ENCODE measurements at regions not wholly inside any gene's neighbourhood (a gene's known extent, or its start where the extent isn't known, plus 50 kb on each side); places are given as distances from the start of the nearest gene placed in this dataset.

DNA sequence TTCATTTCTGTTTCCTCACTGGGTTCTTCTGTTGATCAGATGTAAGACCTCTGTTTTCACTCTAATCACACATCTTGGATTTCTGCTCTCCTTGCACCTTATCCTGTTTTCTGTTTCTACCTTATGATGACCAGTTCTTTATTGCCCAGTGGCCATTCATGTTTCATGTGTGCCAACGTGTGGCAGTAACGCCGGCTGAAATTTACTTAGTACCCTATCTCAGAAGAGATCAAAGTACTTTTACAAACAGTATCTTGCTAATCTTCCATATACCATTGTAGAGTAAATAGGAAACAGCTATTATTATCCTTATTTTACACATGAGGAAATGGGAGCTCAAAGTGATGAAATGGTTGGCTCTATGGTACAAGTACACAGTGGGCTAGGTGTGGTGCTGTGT lies 74.0 kb downstream of the GATA3 start:
- TF ChIP-seq, protein P1, sequence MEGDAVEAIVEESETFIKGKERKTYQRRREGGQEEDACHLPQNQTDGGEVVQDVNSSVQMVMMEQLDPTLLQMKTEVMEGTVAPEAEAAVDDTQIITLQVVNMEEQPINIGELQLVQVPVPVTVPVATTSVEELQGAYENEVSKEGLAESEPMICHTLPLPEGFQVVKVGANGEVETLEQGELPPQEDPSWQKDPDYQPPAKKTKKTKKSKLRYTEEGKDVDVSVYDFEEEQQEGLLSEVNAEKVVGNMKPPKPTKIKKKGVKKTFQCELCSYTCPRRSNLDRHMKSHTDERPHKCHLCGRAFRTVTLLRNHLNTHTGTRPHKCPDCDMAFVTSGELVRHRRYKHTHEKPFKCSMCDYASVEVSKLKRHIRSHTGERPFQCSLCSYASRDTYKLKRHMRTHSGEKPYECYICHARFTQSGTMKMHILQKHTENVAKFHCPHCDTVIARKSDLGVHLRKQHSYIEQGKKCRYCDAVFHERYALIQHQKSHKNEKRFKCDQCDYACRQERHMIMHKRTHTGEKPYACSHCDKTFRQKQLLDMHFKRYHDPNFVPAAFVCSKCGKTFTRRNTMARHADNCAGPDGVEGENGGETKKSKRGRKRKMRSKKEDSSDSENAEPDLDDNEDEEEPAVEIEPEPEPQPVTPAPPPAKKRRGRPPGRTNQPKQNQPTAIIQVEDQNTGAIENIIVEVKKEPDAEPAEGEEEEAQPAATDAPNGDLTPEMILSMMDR (conservative IDR thresholded peaks at IDR 0.05) = no peak
- TF ChIP-seq EZH2 (IDR thresholded peaks at IDR 0.05; ENCODE audit: low read depth) = no peak
